ENCODE measurements at regions not wholly inside any gene's neighbourhood (a gene's known extent, or its start where the extent isn't known, plus 50 kb on each side); places are given as distances from the start of the nearest gene placed in this dataset.

GRCh38 chrX:77003956-77004355, 443.2 kb upstream of the FGF16 start:
- H3K9ac ChIP-seq (ENCODE audit: low read depth, low read length, poor library complexity, severe bottlenecking): no peak overlapping the region
- no peak for TF ChIP-seq CTCF (conservative IDR thresholded peaks at IDR 0.05; ENCODE audit: low read length)
- TF ChIP-seq EZH2phosphoT487 (IDR thresholded peaks at IDR 0.05; ENCODE audit: borderline replicate concordance): no peak
- no peaks in the 10 kb centered on the region for H3K9me2 ChIP-seq (replicated peaks; ENCODE audit: low read depth, low read length)
- H3K4me2 ChIP-seq (ENCODE audit: low read depth, low read length, poor library complexity, severe bottlenecking): no peak overlapping the region
- H3K79me2 ChIP-seq (ENCODE audit: insufficient read depth, low read length): no peaks in the 10 kb centered on the region
- H3K27me3 ChIP-seq (ENCODE audit: insufficient read depth, low read length, poor library complexity, severe bottlenecking): no peaks in the 10 kb centered on the region
- no peaks in the 10 kb centered on the region for H3K4me1 ChIP-seq (ENCODE audit: insufficient read depth, low read length, poor library complexity, severe bottlenecking)
- no peaks in the 10 kb centered on the region for H3F3A ChIP-seq (ENCODE audit: low read depth)
- H3K36me3 ChIP-seq (ENCODE audit: insufficient read depth, low read length): no peaks in the 10 kb centered on the region
- H4K20me1 ChIP-seq (ENCODE audit: insufficient read depth, low read length, poor library complexity, severe bottlenecking): no peaks in the 10 kb centered on the region
- no peak overlapping the region for H2AFZ ChIP-seq (ENCODE audit: low read length)
- H3K4me3 ChIP-seq (ENCODE audit: low read length, poor library complexity, severe bottlenecking): no peak overlapping the region
- no peaks in the 10 kb centered on the region for H3K9me3 ChIP-seq (ENCODE audit: insufficient read depth, low read depth, low read length)

DNA sequence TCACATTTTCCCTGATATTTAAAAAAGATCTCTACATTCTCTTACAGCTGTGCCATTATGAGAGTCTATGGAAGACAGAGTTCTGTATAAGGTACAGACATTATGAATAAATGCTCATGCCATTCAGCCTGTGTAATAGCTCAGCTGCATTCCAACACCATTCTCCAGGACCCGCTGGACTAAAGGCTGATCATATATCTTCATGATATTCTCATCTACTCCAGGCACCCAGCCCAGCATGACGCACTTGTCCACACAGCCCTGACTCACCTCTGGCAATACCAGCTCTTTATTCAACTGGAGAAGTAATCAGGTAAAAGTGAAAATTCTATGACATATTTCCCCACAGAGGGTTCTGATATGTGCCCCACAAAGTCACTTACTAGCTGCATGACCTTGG, 437.5 kb upstream of the FGF16 start:
- TF ChIP-seq CTCF (conservative IDR thresholded peaks at IDR 0.05; ENCODE audit: low read length) (no peak), EZH2phosphoT487 (IDR thresholded peaks at IDR 0.05; ENCODE audit: borderline replicate concordance) (no peak)
- Histone ChIP-seq H3K9me3 (ENCODE audit: insufficient read depth, low read depth, low read length) (no peaks in the 10 kb centered on the region), H3K9me2 (replicated peaks; ENCODE audit: low read depth, low read length) (no peaks in the 10 kb centered on the region), H3F3A (ENCODE audit: low read depth) (no peaks in the 10 kb centered on the region), H3K9ac (ENCODE audit: low read depth, low read length, poor library complexity, severe bottlenecking) (no peak overlapping the region), H3K4me1 (ENCODE audit: insufficient read depth, low read length, poor library complexity, severe bottlenecking) (no peaks in the 10 kb centered on the region), H3K4me3 (ENCODE audit: low read length, poor library complexity, severe bottlenecking) (no peak overlapping the region), H3K79me2 (ENCODE audit: insufficient read depth, low read length) (no peaks in the 10 kb centered on the region), H3K4me2 (ENCODE audit: low read depth, low read length, poor library complexity, severe bottlenecking) (no peak overlapping the region), H3K36me3 (ENCODE audit: insufficient read depth, low read length) (no peaks in the 10 kb centered on the region), H3K27me3 (ENCODE audit: insufficient read depth, low read length, poor library complexity, severe bottlenecking) (no peaks in the 10 kb centered on the region), H4K20me1 (ENCODE audit: insufficient read depth, low read length, poor library complexity, severe bottlenecking) (no peaks in the 10 kb centered on the region), H2AFZ (ENCODE audit: low read length) (no peak overlapping the region)

DNA sequence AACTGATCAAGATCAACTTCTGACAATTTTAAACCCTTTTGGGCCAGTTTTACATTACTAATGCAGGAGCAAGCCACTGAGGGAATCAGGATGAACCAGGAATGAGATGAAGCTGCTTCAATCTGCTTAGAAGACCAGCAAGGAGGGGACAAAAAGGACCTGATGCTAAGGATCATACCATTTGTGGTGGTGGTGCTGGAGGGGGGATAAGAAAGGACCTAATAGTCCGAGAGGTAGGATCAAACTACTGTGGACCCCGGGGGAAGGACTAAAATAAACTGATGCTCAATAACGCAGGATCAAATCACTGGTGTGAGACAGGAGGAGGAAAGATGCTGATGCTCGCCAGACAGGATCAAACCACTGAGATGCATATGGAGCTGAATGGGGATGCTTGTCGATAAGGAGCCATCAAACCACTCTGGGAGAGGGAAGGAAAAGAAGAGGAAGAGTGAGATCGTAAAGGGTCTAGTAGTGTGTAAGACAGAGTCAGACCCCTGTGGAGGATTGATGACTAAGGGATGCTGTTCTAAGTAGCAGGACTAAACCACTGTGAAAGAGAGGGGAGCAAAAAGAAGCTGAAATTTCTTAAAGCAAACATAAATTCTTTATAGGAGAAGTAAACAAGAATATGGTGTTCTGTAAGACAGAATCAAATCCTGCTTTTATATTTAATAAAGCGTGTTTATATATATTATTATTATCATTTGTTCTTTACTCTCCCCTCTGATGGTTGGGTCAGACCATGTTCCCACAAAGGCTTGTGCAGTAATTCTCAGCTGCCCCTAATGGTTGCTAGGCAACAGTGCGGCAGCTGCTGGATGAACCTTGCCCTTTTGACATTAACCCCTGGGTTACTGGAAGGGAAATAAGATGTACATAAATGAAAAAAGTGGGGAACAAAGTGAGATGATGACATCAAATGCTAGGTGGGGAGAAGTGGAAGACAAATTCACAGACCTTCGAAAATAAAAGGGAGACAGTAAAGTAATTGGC, 432.5 kb upstream of the FGF16 start:
- H3K4me3 ChIP-seq (ENCODE audit: low read length, poor library complexity, severe bottlenecking): no peak overlapping the region

More for the DNA sequence above, 432.5 kb upstream of the FGF16 start:
- Histone ChIP-seq H3K4me1 (ENCODE audit: insufficient read depth, low read length, poor library complexity, severe bottlenecking) (no peaks in the 10 kb centered on the region), H2AFZ (ENCODE audit: low read length) (no peak overlapping the region), H4K20me1 (ENCODE audit: insufficient read depth, low read length, poor library complexity, severe bottlenecking) (no peaks in the 10 kb centered on the region), H3K9me3 (ENCODE audit: insufficient read depth, low read depth, low read length) (no peaks in the 10 kb centered on the region), H3K79me2 (ENCODE audit: insufficient read depth, low read length) (no peaks in the 10 kb centered on the region), H3K9me2 (replicated peaks; ENCODE audit: low read depth, low read length) (no peaks in the 10 kb centered on the region), H3F3A (ENCODE audit: low read depth) (no peaks in the 10 kb centered on the region), H3K9ac (ENCODE audit: low read depth, low read length, poor library complexity, severe bottlenecking) (no peak overlapping the region), H3K4me2 (ENCODE audit: low read depth, low read length, poor library complexity, severe bottlenecking) (no peak overlapping the region), H3K36me3 (ENCODE audit: insufficient read depth, low read length) (no peaks in the 10 kb centered on the region), H3K27me3 (ENCODE audit: insufficient read depth, low read length, poor library complexity, severe bottlenecking) (no peaks in the 10 kb centered on the region)
- TF ChIP-seq EZH2phosphoT487 (IDR thresholded peaks at IDR 0.05; ENCODE audit: borderline replicate concordance) (no peak), CTCF (conservative IDR thresholded peaks at IDR 0.05; ENCODE audit: low read length) (no peak)

Data from Loucy (cell line).